RWPE1 (cell line): ENCODE measurements at regions not wholly inside any gene's neighbourhood (a gene's known extent, or its start where the extent isn't known, plus 50 kb on each side); places are given as distances from the start of the nearest gene placed in this dataset.
"Not testable (repeated sequence)": the region's sequence is repeated elsewhere in the genome, so short reads cannot be mapped to it uniquely, and the experiment has no call there.

Source experiments
- CTCF ChIA-PET: fragments of 350-600 bp; sonication (Branson Sonifier 250); formaldehyde crosslinking; extraction: SDS; loops from one replicate; lab custom pipeline; 2021; lab: Yijun Ruan, JAX
- POLR2A ChIA-PET: fragments of 400-600 bp; formaldehyde crosslinking; extraction: SDS; loops from one replicate; lab custom pipeline; 2020; ENCODE audit warnings: antibody characterized with exemption; ENCODE audit not compliant: low non-redundant PET; lab: Yijun Ruan, JAX
- DNase-seq: peaks from one replicate; pipeline ENCODE4 v3.0.0; 2012; ENCODE audit warnings: low spot score
- H3K27ac ChIP-seq: fragments of 450-650 bp; 2 replicates; pipeline ENCODE4 v1.5.1; 2017
- TF ChIP-seq, protein P1 (sequence below): fragments of 450-650 bp; conservative IDR thresholded peaks from 2 replicates; pipeline ENCODE4 v1.5.1; 2017; ENCODE audit warnings: low read depth, mild to moderate bottlenecking

DNA sequence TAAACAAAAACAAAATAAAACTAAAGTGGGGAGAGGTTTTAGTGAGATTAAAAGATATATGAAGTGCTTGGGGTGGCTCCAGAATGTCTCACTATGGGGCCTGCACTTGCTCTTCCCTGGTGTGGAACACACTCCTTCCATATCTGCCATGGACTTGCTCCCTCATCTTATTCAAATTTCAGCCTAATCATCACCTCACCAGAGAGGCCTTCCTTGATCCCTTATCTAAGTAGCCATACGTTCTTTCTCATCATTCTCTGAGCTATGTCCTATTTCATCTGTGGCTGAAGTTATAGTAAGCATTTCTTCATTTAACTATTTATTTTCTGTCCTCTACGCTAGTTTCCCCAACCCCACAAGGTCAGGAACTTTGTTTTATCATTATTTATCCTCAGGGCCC is 511.7 kb downstream of the NTRK3 start:
- DNase-seq: no peak
- ChIA-PET CTCF (interaction anchor here (0.7 kb wide), 1 partner anchor 100 kb away, joined by 5 read pairs; no protein-coding TSS in a partner anchor), POLR2A (no interaction called here)
- TF ChIP-seq, protein P1, sequence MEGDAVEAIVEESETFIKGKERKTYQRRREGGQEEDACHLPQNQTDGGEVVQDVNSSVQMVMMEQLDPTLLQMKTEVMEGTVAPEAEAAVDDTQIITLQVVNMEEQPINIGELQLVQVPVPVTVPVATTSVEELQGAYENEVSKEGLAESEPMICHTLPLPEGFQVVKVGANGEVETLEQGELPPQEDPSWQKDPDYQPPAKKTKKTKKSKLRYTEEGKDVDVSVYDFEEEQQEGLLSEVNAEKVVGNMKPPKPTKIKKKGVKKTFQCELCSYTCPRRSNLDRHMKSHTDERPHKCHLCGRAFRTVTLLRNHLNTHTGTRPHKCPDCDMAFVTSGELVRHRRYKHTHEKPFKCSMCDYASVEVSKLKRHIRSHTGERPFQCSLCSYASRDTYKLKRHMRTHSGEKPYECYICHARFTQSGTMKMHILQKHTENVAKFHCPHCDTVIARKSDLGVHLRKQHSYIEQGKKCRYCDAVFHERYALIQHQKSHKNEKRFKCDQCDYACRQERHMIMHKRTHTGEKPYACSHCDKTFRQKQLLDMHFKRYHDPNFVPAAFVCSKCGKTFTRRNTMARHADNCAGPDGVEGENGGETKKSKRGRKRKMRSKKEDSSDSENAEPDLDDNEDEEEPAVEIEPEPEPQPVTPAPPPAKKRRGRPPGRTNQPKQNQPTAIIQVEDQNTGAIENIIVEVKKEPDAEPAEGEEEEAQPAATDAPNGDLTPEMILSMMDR: no peak
- H3K27ac ChIP-seq: no peak overlapping the region

DNA sequence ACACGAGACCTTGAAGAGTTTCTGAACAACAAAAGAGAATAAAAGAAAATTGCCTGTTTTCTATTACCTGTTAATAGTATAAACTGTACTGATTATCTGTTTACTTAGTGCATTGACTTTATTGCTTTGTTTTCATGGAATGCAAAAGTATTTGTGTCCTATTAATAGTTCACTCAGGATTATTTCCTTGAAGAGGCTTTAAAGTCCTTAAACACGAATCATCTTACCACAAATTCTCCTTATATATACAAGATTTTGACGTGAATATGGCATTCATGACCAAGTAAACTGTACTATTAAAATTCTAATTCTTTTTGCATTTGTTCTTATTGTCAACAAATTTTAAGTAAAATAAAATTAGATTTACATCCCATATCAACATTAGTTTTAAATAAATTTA is 513.0 kb downstream of the NTRK3 start:
- CTCF ChIA-PET: no interaction called here

DNA sequence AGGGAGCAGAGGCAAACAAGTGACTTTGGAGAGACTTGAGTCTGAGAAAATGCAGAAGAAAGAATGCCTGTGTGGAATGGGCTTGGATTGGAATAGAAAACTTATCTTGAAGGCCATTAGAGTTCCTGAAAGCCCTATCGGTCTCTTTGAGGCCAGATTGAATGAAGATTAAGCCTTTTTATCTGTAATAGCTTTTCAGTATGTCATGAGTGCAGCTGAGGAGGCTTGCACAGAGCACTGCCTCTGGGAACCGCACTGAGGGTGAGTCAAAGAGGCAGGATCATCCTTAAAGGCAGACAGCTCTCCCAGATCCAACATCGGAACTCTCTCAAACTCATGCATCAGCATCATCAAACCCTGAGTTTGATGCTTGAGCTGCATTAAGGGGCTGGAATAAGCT is 515.2 kb downstream of the NTRK3 start:
- CTCF ChIA-PET: no interaction called here
- TF ChIP-seq, protein P1: no peak
- no peak for DNase-seq

More for the DNA sequence above, 513.0 kb downstream of the NTRK3 start:
- DNase-seq: no peak
- no peak overlapping the region for H3K27ac ChIP-seq
- TF ChIP-seq, protein P1: no peak
- POLR2A ChIA-PET: no interaction called here

DNA sequence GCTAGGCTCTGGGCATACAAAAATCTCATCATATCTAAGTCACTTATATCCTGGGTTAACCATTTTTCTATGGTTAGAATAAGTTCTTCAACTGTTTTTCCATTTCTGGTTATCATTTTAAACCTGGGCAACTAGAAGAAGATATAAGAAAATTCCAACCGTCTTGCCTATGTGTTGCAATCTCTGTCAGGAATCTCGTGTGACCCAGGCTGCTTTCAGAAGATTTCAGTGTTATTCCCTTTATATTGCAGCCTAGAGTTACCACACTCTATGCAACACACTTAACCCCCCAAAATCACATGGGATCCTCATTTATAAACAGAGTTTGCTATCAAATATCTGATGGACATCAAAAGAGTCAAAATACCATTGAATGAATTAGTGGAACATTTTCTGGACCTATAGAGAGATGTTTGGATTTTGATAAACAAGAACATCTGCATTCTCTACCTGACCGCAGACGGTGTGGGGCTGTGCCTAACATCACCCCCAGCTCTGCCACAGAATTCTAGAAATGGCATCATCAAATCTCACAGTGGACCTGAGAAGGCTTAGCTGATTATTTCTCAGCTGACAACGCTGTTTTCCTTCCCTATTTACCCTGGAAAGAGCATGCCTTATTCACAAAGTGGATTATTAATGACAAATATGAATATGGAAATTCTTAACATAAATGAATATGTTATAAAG is 515.7 kb downstream of the NTRK3 start:
- ChIA-PET POLR2A (no interaction called here), CTCF (no interaction called here)
- TF ChIP-seq, protein P1: no peak
- H3K27ac ChIP-seq: no peak overlapping the region
- DNase-seq: no peak

More for the DNA sequence above, 515.2 kb downstream of the NTRK3 start:
- H3K27ac ChIP-seq: no peak overlapping the region
- POLR2A ChIA-PET: no interaction called here

DNA sequence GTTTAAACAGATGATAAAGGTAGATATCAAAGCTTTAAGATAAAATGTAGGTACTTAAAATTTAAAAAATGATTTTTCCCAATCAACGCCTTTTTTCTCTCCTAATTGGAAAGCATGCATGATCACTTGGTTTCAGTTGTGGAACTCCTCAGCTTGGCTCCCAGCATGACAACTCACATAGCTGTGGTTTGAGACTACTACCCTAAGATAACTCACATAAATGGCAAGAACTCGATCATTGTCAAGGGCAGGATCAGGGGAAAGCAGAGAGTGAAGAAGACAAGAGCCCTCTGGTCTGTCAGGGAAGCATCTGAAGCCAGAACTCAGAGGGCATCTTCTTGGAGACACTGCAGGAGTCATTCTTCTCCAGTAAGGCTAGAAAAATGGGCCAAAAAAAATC is 516.7 kb downstream of the NTRK3 start:
- no peak overlapping the region for H3K27ac ChIP-seq
- ChIA-PET CTCF (no interaction called here), POLR2A (no interaction called here)
- DNase-seq: no peak
- TF ChIP-seq, protein P1: no peak

DNA sequence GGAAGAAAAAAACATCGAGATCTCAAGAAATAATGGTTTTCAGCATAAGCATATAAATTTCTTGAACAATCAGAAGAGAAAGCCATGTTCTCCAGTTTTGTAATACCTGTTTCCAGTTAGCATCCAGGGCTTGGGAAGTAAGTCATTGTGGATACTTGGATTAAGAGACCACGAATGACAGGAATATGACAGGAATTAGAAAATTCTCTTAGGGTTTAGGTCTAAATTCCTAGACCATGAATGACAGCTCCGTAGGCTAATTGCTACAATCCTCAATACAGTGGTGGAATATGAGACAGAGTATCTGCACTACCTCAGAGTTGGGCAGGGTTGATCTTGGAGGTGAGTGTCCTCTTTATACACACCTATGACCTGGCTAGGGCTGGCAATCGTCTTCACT is 517.5 kb downstream of the NTRK3 start:
- ChIA-PET POLR2A (no interaction called here), CTCF (no interaction called here)
- TF ChIP-seq, protein P1: no peak

DNA sequence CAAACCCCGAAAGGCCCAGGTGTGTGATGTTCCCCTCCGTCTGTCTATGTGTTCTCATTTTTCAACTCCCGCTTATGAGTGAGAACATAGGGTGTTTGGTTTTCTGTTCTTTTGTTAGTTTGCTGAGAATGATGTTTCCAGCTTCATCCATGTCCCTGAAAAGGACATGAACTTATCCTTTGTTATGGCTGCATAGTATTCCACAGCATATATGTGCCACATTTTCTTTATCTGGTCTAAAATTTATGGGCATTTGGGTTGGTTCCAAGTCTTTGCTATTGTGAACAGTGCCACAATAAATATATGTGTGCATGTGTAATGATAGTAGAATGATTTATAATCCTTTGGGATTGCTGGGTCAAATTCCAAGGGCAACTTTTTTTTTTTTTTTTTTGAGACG is 519.1 kb downstream of the NTRK3 start:
- H3K27ac ChIP-seq, CTCF ChIA-PET, POLR2A ChIA-PET, DNase-seq: not testable (repeated sequence)

More for the DNA sequence above, 517.5 kb downstream of the NTRK3 start:
- no peak for DNase-seq
- no peak overlapping the region for H3K27ac ChIP-seq
